ENCODE measurements at regions not wholly inside any gene's neighbourhood (a gene's known extent, or its start where the extent isn't known, plus 50 kb on each side); places are given as distances from the start of the nearest gene placed in this dataset.

DNA sequence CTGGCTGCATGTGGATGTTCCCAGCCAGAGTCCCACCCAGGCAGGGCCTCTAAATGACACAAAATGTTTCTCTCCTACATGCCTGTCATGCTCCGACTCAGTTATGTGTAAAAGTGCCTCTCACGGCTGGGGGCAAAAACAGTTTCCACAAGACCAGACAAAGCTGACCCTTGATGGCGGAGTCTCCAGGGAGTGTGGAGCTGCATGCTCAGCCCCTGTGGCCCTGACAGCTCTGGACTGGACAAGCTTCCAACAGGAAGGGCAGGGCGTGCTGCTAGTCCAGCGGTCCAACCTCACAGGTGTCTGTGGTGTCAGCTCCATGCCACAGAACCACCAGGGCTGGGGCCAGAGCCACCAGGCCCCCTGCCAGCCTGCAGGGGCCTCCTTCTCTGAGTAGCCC is 149.6 kb downstream of the CRYBB2 start:
- ChIA-PET CTCF (no interaction called here), POLR2A (no interaction called here)
- no peak overlapping the region for H3K4me3 Mint-ChIP-seq
- no peak for DNase-seq
- ATAC-seq = no peak
- H3K27me3 Mint-ChIP-seq = no peaks in the 10 kb centered on the region
- no peak overlapping the region for H3K27ac Mint-ChIP-seq
- no peaks in the 10 kb centered on the region for H3K4me1 Mint-ChIP-seq
- intact Hi-C loops (cut with DNase I, micrococcal nuclease) = loop anchor here in 1 of 2 experiments (10.0 kb wide), 1 partner anchor 406 kb away; no protein-coding TSS in a partner anchor
- peaks cover 12% of the 10 kb centered on the region for H3K36me3 Mint-ChIP-seq (ENCODE audit: low read depth)
- H3K9me3 Mint-ChIP-seq (ENCODE audit: low read depth) = no peaks in the 10 kb centered on the region

DNA sequence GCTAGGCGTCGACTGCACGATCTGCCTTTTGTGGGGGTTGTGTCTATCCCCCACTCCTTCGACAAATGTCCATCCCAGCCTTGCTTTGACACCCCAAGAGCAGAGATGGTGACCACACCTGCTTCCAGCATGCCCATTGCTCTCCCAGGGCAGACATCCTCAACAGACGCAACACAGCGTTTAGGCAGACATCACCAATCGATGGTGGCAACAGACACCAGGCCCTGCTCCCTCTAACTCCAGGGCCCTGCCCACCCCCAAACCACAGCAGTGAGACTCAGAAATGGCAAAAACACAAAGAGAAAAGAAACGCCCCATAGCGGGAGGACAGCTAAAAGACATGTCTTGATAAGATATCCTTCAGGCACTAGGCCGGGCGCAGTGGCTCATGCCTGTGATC is 150.9 kb downstream of the CRYBB2 start:
- Mint-ChIP-seq H3K36me3 (ENCODE audit: low read depth) (peaks cover 12% of the 10 kb centered on the region), H3K4me1 (no peaks in the 10 kb centered on the region), H3K27me3 (no peaks in the 10 kb centered on the region), H3K27ac (no peak overlapping the region), H3K9me3 (ENCODE audit: low read depth) (no peaks in the 10 kb centered on the region), H3K4me3 (no peak overlapping the region)
- POLR2A ChIA-PET = no interaction called here
- DNase-seq (no peak), ATAC-seq (no peak)
- intact Hi-C loops (cut with DNase I, micrococcal nuclease) = no loop called here
- CTCF ChIA-PET = no interaction called here

DNA sequence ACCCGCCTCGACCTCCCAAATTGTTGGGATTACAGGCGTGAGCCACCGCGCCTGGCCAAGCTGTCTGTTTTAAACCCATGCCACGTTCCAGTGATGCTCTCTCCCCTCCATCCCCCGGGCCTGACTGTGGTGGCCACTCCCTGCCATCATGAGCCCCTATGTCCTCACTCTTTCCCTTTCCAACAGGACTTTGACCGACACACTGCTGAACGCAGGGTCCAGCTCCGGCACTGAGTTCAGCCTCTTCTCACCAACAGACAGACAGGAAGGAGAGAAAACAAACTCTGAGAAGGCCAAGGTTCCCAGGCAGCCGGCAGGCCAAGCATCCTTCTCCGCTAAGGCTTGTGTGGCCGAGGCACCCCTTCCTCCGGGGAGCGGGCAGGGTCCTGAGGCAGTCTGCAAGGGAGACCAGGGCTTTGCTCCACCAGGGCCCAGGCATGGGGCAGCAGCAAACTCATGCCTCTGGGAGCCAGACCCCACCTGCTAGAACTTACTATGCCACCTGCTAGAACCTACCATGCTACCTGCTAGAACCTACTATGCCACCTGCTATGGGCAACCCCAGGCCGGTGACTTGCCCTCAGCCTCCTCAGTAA is 152.7 kb downstream of the CRYBB2 start:
- POLR2A ChIA-PET = no interaction called here
- Mint-ChIP-seq H3K4me3 (no peak overlapping the region), H3K27ac (no peak overlapping the region), H3K9me3 (ENCODE audit: low read depth) (no peaks in the 10 kb centered on the region), H3K27me3 (no peaks in the 10 kb centered on the region), H3K4me1 (no peaks in the 10 kb centered on the region), H3K36me3 (ENCODE audit: low read depth) (peaks cover 16% of the 10 kb centered on the region)
- intact Hi-C loops (cut with DNase I, micrococcal nuclease) = no loop called here
- no peak for DNase-seq
- CTCF ChIA-PET = interaction anchor here (0.6 kb wide), 2 partner anchors 416 to 1252 kb away, joined by 3 read pairs; no protein-coding TSS in a partner anchor
- ATAC-seq = no peak

DNA sequence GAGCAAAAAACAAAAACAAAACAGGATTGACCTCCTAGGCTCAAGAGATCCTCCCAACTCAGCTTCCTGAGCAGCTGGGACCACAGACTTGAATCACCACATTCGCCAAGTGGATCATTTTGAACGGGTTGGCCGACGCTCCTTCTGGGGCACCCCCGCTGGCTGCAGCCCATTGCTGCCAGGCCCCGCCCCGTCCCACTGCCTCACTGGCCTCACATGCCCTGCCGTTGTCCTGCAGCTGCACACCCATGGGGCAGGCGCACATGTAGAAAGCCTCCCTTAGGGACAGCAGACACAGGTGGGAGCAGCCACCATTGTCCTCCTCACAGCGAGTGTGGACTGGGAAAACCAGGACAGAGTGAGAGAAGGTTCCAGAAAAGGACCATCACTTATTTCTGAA is 154.5 kb downstream of the CRYBB2 start:
- Mint-ChIP-seq H3K27me3 (no peaks in the 10 kb centered on the region), H3K4me3 (no peak overlapping the region), H3K9me3 (ENCODE audit: low read depth) (no peaks in the 10 kb centered on the region), H3K27ac (no peak overlapping the region), H3K4me1 (no peaks in the 10 kb centered on the region), H3K36me3 (ENCODE audit: low read depth) (peaks cover 20% of the 10 kb centered on the region)
- DNase-seq = no peak
- ChIA-PET POLR2A (no interaction called here), CTCF (no interaction called here)
- intact Hi-C loops (cut with DNase I, micrococcal nuclease) = no loop called here
- ATAC-seq = no peak

DNA sequence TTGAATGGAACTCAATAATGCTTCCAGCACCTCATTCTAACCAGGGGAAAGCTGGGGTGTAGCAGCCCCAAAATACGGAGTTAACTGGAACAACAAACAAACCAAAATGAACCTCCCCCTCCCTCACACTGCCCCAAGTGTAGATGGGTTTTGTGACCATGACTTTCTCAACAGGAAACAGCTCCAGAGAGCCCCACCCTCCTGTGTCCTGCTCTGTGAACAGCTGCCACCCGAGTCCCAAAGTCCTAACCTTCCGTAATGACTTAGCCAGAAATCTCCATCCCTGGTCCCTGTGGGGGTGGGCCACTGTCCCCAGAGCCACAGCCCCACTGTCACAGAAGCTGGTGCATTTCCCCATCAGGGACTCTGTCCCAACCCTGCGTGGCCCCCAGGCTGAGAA is 155.4 kb downstream of the CRYBB2 start:
- ChIA-PET POLR2A (no interaction called here), CTCF (no interaction called here)
- H3K36me3 Mint-ChIP-seq (ENCODE audit: low read depth) = peaks cover 24% of the 10 kb centered on the region
- H3K4me3 Mint-ChIP-seq = no peak overlapping the region
- H3K9me3 Mint-ChIP-seq (ENCODE audit: low read depth) = no peaks in the 10 kb centered on the region
- ATAC-seq (no peak), DNase-seq (no peak)
- no peaks in the 10 kb centered on the region for H3K4me1 Mint-ChIP-seq
- intact Hi-C loops (cut with DNase I, micrococcal nuclease) = no loop called here
- H3K27ac Mint-ChIP-seq = no peak overlapping the region
- H3K27me3 Mint-ChIP-seq = no peaks in the 10 kb centered on the region

DNA sequence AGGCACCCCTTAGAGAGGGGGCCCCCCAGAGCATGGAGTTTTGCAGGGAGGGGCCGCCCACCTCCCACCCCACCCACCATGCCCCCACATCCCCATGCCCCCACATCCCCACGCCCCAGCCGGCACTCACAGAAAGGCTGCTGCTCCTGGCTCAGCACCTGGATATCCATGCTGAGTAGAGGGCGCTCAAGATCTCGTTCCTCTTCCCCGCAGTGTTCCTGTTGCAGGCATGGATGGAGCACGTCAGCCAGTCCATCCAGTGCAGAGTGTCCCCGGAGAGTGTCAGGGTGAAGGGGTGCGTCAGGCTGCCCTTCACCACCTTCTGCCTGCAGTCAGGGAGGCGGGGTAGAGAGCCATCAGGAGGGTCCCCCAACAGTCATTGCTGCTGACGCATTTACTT is 156.2 kb downstream of the CRYBB2 start:
- no peaks in the 10 kb centered on the region for H3K9me3 Mint-ChIP-seq (ENCODE audit: low read depth)
- ATAC-seq = no peak
- intact Hi-C loops (cut with DNase I, micrococcal nuclease) = no loop called here
- ChIA-PET CTCF (interaction anchor here (0.6 kb wide), 1 partner anchor 1365 kb away, joined by 3 read pairs; no protein-coding TSS in a partner anchor), POLR2A (no interaction called here)
- DNase-seq = no peak
- no peak overlapping the region for H3K27ac Mint-ChIP-seq
- H3K4me1 Mint-ChIP-seq = no peaks in the 10 kb centered on the region
- H3K4me3 Mint-ChIP-seq = no peak overlapping the region
- no peaks in the 10 kb centered on the region for H3K27me3 Mint-ChIP-seq
- H3K36me3 Mint-ChIP-seq (ENCODE audit: low read depth) = peaks cover 28% of the 10 kb centered on the region

DNA sequence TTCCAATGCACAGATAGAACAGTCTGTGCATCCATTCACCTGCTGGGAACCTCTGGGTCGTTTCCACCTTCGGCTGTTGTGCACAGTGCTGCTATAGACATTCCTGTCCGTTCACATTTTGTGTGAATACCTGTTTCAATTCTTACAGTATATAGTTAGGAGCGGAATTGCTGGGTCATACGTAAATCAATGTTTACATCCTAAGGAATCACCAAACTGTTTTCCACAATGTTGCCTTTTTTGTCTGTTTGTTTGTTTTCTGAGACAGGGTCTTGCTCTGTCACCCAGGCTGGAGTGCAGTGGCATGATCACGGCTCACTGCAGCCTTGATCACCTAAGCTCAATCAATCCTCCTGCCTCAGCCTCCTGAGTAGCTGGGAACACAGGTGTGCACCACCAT is 158.3 kb downstream of the CRYBB2 start:
- no peaks in the 10 kb centered on the region for H3K4me1 Mint-ChIP-seq
- ATAC-seq = no peak
- intact Hi-C loops (cut with DNase I, micrococcal nuclease) = no loop called here
- ChIA-PET CTCF (no interaction called here), POLR2A (no interaction called here)
- no peak for DNase-seq
- no peak overlapping the region for H3K27ac Mint-ChIP-seq
- no peaks in the 10 kb centered on the region for H3K27me3 Mint-ChIP-seq
- H3K36me3 Mint-ChIP-seq (ENCODE audit: low read depth) = peaks cover 23% of the 10 kb centered on the region
- no peak overlapping the region for H3K4me3 Mint-ChIP-seq
- H3K9me3 Mint-ChIP-seq (ENCODE audit: low read depth) = no peaks in the 10 kb centered on the region

DNA sequence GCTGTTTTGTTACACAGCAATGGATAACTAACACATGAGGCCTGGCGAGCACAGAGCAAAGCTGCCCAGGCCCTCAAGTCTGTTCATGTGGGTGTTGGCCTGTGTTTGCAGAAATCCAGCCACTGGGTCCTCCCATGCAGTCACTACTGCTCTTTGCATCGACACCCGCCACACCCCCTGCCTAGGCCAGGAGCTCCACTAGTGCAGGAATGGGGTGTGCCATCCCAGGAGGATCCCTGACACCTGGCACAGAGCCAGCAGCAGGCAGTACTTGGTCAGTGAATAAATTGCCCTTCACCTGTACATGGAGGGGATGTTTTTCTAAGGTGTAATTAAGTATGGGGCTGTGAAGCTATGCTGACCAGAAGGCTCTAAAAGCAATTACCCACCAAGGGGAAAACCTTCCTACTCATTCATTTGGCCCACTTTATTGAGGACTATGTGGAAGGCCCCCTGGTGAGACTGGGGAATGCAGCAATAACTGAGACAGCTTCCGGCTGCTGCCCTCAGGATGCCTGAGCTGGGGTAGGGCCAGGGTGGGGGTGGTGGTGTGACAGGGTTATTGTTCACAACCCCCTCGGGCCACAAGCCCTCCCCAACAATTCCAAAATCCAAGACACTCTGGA is 160.8 kb downstream of the CRYBB2 start:
- H3K27me3 Mint-ChIP-seq = no peaks in the 10 kb centered on the region
- ATAC-seq = no peak
- intact Hi-C loops (cut with DNase I, micrococcal nuclease) = no loop called here
- no peak overlapping the region for H3K4me3 Mint-ChIP-seq
- H3K36me3 Mint-ChIP-seq (ENCODE audit: low read depth) = peaks cover 23% of the 10 kb centered on the region
- CTCF ChIA-PET = no interaction called here
- POLR2A ChIA-PET = no interaction called here
- H3K27ac Mint-ChIP-seq = no peak overlapping the region
- DNase-seq = no peak
- no peaks in the 10 kb centered on the region for H3K9me3 Mint-ChIP-seq (ENCODE audit: low read depth)
- no peaks in the 10 kb centered on the region for H3K4me1 Mint-ChIP-seq

DNA sequence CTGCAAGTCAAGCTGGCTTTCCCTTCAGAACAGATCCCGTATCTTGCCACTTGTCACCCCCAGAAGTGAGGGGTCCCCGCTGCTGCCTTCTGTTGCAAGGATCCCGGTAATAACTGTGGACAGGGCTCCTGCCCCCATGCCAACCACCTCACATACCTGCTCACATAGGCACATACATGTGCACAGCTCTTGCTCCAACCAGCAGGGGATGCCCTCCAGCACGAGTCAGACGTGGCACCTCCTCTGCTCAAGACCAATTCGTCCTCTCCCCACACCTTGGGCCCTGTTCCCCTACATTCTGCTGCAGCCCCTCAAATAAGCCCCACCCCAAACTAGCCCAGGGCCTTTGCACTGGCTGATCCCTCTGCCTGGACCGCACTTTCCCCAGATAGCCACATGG is 163.3 kb downstream of the CRYBB2 start:
- Mint-ChIP-seq H3K4me1 (peaks cover 23% of the 10 kb centered on the region), H3K36me3 (ENCODE audit: low read depth) (peaks cover 15% of the 10 kb centered on the region), H3K4me3 (no peak overlapping the region), H3K9me3 (ENCODE audit: low read depth) (no peaks in the 10 kb centered on the region), H3K27me3 (no peaks in the 10 kb centered on the region), H3K27ac (no peak overlapping the region)
- intact Hi-C loops (cut with DNase I, micrococcal nuclease) = no loop called here
- DNase-seq = peak; percentile 16
- CTCF ChIA-PET = no interaction called here
- ATAC-seq = no peak
- POLR2A ChIA-PET = no interaction called here

DNA sequence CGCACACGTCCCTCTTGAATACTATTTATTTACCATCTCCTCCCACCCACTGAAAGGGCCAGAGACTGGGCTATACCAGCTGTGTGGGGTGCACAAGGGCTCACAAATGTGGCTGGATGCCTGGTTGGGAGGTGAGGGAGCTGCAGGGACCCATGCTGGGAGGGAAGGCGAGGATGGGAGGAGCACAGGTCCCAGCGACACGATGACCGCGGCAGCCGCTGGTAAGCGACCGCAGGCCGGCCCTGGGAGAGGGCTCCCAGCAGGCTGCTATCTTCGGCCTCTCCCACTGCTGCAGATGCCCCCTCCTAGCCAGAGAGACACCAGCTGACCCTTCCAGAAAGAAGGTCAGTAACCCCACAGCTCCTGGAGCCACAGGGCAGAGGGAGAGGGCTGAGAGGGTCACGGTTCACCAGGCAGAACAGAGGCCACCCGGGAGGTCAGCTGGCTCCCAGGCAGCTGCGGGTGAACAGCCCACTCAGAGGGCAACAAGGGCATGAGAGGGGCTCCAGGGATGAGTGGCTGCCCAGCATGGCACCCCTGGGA is 163.9 kb downstream of the CRYBB2 start:
- ATAC-seq (no peak), DNase-seq (no peak)
- H3K9me3 Mint-ChIP-seq (ENCODE audit: low read depth) = no peaks in the 10 kb centered on the region
- no peak overlapping the region for H3K4me3 Mint-ChIP-seq
- intact Hi-C loops (cut with DNase I, micrococcal nuclease) = no loop called here
- H3K27me3 Mint-ChIP-seq = no peaks in the 10 kb centered on the region
- peaks cover 15% of the 10 kb centered on the region for H3K36me3 Mint-ChIP-seq (ENCODE audit: low read depth)
- ChIA-PET CTCF (interaction anchor here (1.6 kb wide), 1 partner anchor 39 kb away, joined by 5 read pairs; no protein-coding TSS in a partner anchor), POLR2A (interaction anchor here (0.6 kb wide), 1 partner anchor 10 kb away, joined by 3 read pairs; no protein-coding TSS in a partner anchor)
- H3K4me1 Mint-ChIP-seq = peaks cover 25% of the 10 kb centered on the region
- H3K27ac Mint-ChIP-seq = no peak overlapping the region

DNA sequence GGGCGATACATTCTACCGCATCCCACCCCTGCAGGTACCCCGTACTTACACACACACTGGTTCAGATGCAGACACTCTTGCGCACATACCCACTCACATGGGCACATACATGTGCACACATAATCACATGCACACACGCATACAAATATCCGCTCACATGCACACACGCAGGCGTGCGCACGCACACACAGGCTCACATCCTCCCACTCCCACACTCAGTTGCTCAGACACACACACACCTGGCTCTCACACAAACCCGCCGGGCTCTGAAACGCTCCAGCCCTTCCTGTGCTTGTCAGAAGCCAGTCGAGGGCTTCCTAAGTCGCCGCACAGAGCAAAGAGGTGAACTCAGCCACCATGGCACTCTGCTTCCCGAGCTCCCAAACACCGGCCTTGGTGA is 164.5 kb downstream of the CRYBB2 start:
- POLR2A ChIA-PET = interaction anchor here (0.6 kb wide), 1 partner anchor 10 kb away, joined by 3 read pairs; no protein-coding TSS in a partner anchor
- Mint-ChIP-seq H3K4me1 (peaks cover 30% of the 10 kb centered on the region), H3K9me3 (ENCODE audit: low read depth) (no peaks in the 10 kb centered on the region), H3K4me3 (no peak overlapping the region), H3K27me3 (no peaks in the 10 kb centered on the region), H3K36me3 (ENCODE audit: low read depth) (peaks cover 15% of the 10 kb centered on the region), H3K27ac (no peak overlapping the region)
- CTCF ChIA-PET = interaction anchor here (1.6 kb wide), 1 partner anchor 38 kb away, joined by 5 read pairs; no protein-coding TSS in a partner anchor
- intact Hi-C loops (cut with DNase I, micrococcal nuclease) = no loop called here
- ATAC-seq (no peak), DNase-seq (no peak)

DNA sequence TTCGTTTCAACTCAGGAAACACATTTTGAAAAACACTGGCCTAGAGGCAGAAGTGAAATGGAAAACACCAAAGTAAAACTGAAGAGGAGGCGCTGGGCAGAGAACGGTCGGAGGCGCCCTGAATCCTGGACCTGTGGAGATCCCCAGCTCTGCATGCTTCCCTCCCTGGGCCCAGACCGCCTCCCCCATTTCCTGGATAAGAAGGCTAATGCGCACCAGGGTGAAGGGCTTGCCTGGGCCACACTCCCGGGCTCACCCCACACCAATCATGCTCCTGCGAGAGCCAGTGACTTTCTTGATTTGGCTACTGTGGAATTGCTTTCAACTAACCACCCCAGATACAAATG is 167.1 kb downstream of the CRYBB2 start:
- DNase-seq (no peak), ATAC-seq (no peak)
- intact Hi-C loops (cut with DNase I, micrococcal nuclease) = no loop called here
- POLR2A ChIA-PET = no interaction called here
- Mint-ChIP-seq H3K9me3 (ENCODE audit: low read depth) (no peaks in the 10 kb centered on the region), H3K4me1 (peaks cover 49% of the 10 kb centered on the region), H3K4me3 (no peak overlapping the region), H3K27me3 (no peaks in the 10 kb centered on the region), H3K36me3 (ENCODE audit: low read depth) (no peaks in the 10 kb centered on the region), H3K27ac (peak overlapping the region; percentile 65)
- CTCF ChIA-PET = no interaction called here

All from activated CD4-positive, alpha-beta T cell treated with anti-CD3 and anti-CD28 coated beads for 36 hours (primary cell).